Islet of Langerhans (tissue), 1 donor: ENCODE measurements at regions not wholly inside any gene's neighbourhood (a gene's known extent, or its start where the extent isn't known, plus 50 kb on each side); places are given as distances from the start of the nearest gene placed in this dataset.
"Not testable (repeated sequence)": the region's sequence is repeated elsewhere in the genome, so short reads cannot be mapped to it uniquely, and the experiment has no call there.

ENCODE experiments used
- FAIRE-seq: peaks from one replicate; lab custom pipeline; 2011; peaks lifted over from hg19 to GRCh38; lab: Jason Lieb, UNC

DNA sequence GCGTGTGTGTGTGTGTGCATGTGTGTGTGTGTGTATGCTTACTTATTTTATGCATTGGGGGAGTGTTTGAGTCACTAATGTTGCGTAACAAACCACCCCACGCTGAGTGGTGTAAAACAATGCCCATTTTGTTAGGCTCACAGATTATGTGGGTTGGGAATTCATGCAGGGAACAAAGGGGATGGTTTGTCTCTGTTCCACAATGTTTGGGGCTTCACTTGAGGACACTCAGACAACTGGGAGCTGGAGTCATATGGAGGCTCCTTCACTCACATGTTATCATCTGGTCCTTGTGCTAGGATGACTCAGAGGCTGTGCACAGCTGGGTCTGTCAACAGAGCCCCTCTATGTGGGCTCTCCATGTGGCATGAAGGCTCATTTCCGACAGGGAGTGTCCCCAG lies 51.3 kb upstream of the LARGE1 start:
- no peak for FAIRE-seq

DNA sequence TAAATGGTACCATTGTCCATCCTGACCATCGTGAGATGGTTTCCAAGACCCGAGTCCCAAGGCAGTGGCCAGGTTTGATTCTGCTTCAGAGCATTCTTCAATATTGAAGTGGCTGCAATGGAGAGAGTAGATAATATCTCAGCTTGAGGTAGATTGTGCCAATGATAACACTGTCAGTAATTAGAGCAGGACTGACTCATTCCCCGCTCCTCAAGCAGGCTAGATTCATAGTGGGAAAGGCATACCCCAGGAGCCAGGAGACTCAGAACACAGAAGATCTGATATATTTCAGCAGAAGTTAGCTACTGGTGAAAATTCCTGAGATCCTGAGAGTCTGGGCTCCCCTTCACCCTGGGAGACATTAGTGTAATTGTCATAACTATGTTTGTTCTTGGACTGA lies 55.6 kb upstream of the LARGE1 start:
- FAIRE-seq = no peak

GRCh38 chr22:33983558-33983957 lies 63.3 kb upstream of the LARGE1 start:
- FAIRE-seq = no peak

GRCh38 chr22:33984211-33984610 lies 63.9 kb upstream of the LARGE1 start:
- no peak for FAIRE-seq

GRCh38 chr22:33984656-33985285 lies 64.5 kb upstream of the LARGE1 start:
- no peak for FAIRE-seq

GRCh38 chr22:33985506-33985905 lies 65.2 kb upstream of the LARGE1 start:
- FAIRE-seq = no peak

- FAIRE-seq = no peak
Measured at GRCh38 chr22:33986167-33986771, 66.0 kb upstream of the LARGE1 start.

GRCh38 chr22:33986954-33987353 lies 66.7 kb upstream of the LARGE1 start:
- no peak for FAIRE-seq

GRCh38 chr22:33989263-33989662 lies 69.0 kb upstream of the LARGE1 start:
- not testable (repeated sequence) for FAIRE-seq

- no peak for FAIRE-seq
Measured at GRCh38 chr22:33991620-33992019, 71.3 kb upstream of the LARGE1 start.

DNA sequence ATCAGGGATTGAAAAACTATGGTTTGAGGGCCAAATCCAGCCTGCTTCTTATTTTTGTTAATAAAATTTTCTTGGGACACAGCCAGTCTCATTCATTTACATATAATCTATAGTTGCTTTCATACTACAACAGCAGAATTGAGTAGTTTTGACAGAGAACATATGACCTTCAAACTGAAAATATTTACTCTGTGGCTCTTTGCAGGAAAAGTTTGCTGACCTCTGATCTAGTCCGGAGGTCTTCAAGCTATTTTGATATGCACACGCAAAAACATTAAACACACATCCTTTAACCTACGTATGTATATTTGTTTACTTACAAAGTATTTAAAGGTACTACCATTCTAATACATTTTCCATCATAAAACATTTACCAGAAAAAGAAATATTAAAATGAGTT lies 76.5 kb upstream of the LARGE1 start:
- no peak for FAIRE-seq

DNA sequence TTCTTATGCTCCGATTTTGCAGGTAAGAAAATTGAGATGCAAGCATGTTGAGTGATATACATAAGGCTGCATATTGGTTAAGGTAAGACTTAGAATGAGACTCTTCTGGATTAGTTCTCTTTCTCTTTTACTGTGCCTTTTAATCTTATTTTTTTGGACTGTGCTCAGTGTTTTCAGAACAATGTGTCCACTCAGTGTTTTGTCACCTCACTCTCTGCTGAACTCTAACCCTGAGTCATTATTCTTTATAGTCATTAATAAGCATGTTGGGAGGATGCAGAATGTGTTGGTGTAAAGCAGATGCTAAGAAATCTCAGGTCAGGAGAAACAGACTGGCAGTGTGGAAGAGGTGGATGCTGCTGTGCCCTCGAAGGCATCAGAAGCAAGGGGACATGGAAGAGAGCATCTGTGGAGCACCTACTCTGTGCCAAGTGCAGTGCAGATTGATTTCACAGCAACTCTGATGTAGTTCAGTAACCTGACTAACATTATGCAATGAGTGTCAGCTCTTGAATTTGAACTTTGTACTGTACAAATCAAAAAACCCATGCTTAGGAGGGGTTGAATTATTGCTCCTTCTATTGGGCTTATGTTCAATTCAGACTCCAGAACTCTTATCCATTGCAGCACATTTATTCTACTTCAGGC lies 80.7 kb upstream of the LARGE1 start:
- no peak for FAIRE-seq

DNA sequence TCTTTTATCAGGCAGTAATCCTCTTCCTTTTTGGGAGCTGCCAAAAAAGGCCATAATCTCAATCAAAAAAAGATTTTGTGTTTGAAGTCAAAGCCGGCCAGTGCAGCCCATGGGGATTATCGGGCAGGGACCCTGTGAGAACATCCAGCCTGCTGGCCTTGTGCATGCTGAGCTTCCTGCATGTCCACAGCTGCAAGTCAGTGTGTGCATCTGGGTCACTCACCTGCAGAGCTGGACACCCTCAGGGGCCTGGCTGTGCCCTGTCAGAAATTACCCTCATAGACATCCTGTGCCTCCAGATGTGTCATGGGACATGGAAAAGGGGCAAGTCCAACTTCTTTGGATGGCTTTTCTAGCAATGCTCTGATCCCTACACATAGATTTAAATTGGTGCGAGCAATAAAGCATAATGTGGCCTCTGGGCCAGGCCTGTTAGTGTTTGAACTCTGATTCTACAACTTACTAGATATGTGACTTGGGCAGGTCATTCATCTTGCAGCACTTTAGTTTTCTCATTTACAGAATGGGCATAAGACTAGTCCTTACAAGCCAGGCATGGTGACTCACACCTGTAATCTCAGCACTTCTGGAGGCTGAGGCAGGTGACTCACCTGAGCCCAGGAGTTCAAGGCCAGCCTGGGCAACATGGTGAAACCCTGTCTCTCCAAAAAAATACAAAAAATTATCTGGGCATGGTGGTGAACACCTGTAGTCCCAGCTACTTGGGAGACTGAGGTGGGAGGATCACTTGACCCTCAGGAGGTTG lies 81.6 kb upstream of the LARGE1 start:
- FAIRE-seq = no peak

DNA sequence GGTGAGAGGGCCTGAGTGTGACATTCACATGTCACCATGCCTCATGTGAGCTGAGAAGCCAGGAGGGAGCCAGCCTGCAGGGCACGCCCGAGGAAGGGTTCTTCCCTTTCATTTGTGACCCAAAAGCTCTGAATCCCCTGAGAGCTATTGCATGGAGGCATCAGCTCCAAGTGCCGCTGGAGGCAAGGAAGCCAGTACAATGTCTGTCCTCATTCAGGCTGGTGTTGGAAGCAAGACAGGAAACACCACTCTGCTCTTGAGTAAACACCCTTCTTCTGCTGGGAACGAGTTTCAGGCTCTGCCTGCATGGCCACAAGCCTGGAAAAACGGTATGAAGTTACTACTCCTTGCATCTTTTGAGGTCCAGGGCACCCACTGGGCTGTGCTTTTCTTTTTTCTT lies 83.8 kb upstream of the LARGE1 start:
- FAIRE-seq = no peak

- FAIRE-seq = no peak
Measured at GRCh38 chr22:34010259-34010658, 90.0 kb upstream of the LARGE1 start.

- FAIRE-seq = no peak
Measured at GRCh38 chr22:34015642-34016041, 95.4 kb upstream of the LARGE1 start.

- no peak for FAIRE-seq
Measured at GRCh38 chr22:34017205-34017604, 96.9 kb upstream of the LARGE1 start.

DNA sequence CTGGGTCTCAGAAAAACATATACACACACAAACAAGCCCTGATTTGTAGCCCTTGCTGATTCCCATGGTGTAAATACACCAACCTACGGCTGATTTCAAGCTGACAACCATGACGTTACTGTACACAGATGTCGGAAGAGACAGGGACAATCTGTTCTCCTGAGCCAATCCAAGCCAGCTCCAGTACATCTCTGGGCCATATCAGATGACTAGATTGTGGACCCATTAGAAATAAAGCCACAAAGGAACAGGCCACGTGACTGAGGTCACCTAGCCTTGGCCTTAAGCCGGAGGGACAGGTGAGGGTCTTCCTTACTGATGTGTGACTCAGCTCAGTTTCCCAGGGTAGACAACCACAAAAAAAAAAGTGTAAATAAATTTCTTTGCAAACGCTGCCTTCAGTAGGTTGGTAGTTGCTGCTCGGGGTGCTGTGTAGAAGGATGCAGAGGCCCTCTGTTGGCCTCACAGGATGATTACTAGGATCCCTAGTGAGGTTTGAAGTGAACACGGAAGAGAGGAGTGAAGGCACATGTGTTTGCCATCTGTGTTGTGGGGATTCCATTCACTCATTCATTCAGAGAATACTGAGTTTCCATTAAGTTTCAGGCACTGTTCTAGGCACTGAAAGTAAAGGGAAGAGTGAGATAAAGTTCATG lies 99.0 kb upstream of the LARGE1 start:
- no peak for FAIRE-seq

DNA sequence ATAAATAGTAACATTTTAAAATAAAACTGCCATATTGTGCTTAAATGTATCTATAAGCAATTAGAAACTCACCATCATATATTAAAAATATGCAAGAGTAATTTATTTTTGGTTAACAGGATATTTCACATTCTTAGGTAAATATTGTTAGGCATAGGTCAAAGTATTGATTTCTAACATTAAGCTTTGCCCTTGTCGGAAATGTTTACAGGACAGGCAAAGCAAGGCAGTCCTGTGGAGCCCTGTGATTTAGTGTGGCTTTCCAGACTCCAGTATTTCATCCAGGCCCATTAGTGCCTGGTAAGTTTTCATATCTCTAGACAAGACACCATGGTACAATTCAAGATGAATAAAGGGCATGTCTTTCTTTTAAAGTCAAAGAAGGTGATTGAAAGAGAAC lies 114.9 kb upstream of the LARGE1 start:
- FAIRE-seq = no peak

DNA sequence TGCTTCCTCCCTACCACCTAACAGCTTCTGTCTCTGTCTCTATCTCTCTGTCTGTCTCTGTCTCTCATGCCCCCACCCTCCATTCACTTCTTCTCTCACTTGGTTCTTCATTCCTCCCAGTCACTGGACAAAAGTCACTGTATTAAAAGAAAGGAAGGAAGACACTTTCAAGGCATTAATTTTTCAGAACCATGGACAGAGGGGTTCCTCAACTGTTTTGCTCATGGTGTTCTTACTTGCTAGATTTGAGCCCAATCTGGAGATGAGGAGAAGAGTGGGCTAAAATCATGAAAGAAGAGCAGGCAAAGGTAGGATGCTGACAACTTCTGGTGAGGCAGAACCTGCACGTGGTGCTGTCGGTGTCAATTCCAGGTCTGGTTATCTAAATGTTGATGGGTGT lies 116.7 kb upstream of the LARGE1 start:
- FAIRE-seq = no peak

GRCh38 chr22:34038801-34039555 lies 118.7 kb upstream of the LARGE1 start:
- no peak for FAIRE-seq

DNA sequence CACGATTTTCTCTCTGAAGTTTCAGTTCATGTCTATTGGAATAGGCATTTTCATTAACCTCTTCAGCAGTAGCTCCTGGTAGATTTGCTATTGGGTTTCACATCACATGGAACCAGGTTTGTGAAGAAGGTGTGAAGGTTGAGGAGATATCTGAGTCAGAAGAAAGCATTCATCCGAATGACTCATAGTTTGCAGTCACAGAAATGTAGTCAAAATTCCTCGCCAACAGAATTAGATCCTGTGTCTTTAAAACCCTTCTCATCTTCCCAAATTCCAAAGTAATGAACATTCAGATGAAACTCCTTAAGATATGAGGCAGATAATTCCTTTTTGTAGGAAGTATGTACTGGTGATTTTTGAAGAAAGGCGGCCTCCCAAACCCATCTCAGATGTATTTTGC lies 125.0 kb upstream of the LARGE1 start:
- FAIRE-seq = no peak
